NCI-H2107 treated with DMSO at 0.1 percent for 48 hours (cell line): ENCODE measurements at regions not wholly inside any gene's neighbourhood (a gene's known extent, or its start where the extent isn't known, plus 50 kb on each side); places are given as distances from the start of the nearest gene placed in this dataset.
A peak's percentile ranks its signal among the peaks of the same experiment; 100 is the strongest.

Experiments used
- DNase-seq: peaks from one replicate; lab custom pipeline; 2025; ENCODE audit not compliant: unreplicated experiment; lab: John Stamatoyannopoulos, UW

DNA sequence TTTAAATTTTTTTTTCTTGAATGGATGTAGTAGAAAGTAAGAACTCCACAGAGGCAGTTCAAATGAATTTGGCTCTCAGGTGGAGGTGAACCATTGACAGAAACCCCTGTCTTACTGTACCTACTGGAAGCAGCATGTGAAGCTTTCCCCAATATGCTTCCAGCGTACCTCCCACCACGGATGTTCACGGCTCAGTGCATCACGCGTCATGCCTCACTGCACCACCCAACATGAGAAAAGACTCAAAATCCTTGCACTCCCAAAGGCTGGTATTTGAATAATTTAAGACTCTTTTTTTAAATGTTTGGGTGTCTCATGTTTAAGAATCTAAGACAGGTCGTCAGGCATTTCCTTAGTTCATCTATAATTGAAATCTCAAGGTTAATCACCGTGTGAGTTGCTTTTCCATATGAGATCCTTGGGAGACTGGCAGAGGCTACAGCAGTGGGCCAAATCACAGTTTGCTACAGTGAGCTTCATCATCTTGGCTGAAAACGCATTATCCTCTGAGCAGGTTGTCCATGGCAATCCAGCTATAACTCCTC lies 846.4 kb downstream of the DCDC2C start:
- DNase-seq = no peak

DNA sequence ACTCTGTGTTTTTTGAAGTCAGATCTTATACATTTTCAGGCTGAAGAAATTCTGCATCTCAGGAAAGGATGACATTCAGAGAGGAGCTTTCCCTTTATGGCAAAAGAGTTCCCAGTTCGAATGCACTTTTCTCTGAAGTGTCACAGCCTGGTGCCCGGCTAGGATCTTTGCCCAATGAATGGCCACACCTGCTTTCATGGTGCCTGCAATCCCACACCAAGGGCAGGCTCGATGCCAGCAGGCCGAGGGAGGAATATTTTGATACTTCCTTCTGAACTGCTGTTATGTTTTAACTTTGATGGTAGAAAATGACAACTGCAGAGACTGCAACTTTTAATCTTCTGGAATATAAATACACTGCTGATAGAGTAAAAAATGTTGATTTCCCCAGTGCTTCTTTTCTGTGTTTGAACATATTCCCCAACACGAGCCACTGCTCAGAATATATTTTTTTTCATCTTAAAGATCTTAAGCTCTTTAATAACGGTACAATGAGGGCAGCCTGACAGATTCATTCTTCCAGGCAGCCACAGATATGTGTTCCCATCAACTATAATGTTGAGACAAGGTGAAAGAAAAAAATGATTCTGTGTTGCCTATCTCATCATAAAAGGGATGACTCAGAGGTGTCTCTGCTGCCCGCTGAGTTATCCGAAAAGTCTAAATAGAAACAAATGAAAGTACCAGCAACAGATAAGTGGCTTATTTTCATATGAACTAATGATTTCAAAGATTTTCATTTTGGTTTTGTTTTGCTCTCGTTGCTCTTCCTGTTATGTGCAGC lies 848.5 kb downstream of the DCDC2C start:
- no peak for DNase-seq

DNA sequence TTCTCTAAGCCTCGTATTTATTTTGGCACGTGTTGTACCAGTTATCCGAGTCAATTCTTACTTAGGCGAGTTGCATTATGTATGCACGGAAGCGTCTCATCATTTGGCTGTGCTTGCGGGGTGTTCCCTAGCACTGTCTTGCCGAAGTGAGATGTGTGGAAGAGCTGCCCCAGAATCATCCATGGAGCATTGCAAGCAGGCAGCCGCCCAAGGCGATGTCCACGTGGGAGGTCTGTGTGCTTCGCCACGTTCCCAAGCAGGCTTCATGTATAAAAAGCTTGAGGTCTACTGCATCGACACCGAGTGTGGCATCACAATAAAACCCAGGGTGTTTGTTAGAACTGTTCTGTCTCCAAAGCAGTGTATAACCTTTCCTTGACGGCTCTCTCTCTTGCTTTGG lies 849.9 kb downstream of the DCDC2C start:
- DNase-seq = no peak

DNA sequence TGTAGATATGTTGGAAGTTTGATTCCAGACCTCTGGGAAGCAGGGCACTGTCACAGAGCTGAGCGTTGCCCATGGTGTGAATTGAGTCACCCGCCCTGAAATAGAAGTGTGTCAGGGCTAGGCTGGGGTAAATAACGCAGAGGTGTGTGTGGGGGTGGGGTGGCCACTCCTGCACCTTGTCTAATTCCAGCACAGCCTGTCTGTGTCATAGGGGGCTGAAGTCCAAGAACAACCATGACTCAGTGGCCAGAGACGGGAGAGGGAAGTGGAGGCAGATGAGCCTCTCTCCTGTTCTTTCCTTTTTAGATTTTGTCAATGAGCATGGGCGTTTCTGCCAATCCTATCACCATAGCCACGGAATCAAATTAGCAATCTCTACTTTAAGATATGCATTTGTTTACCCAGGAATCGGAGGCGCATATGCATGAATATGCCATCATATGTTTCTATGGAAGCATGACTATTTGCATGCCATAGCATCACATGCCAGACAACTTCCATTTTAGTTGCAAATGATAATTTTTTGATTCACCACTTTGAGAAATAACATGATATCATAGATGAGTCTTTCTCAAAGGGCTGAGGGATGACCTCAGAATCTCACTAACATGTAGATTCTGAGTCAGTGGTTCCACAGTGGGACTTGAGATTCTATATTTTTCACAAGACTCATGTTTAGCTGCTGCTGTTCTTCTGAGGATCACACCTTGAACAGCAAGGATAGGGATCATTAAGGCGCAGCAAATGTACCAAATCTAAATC lies 852.9 kb downstream of the DCDC2C start:
- DNase-seq = no peak

DNA sequence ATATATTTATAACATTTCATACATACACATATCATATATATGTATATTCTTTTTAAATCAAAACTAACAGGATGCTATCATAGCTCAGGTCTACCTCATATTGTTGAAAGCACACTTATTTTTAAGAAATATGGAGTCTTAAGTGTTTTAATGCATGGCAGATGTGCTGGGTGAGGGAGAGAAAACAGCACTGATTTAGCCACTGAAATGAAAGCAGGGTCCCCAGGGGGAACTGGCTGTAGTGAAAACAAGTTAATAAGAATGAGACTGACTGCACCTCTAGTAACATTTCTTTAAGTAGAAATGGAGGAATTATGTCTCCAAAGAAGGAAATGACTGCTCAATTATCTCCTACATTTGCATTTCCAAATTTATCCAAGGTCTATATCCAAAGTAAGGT lies 857.8 kb downstream of the DCDC2C start:
- DNase-seq = no peak

DNA sequence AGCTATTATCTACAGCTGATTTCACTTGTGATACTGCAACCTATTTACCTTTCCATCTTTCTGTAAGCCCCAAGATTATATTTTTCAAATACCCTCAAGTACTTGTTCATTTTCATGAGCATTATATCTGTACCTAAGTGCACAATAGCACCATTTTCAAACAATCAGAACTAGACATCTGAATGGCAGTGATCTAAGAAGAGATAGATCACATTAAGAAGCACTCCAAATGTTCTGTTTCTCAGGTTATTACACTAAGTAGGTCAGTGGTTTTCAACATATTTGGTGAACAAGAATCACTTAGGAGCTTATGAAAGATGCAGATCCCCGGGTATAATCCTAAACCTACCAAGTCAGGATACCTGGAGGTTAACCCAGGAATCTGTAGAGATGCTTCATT lies 872.7 kb downstream of the DCDC2C start:
- DNase-seq = peak; percentile 26

DNA sequence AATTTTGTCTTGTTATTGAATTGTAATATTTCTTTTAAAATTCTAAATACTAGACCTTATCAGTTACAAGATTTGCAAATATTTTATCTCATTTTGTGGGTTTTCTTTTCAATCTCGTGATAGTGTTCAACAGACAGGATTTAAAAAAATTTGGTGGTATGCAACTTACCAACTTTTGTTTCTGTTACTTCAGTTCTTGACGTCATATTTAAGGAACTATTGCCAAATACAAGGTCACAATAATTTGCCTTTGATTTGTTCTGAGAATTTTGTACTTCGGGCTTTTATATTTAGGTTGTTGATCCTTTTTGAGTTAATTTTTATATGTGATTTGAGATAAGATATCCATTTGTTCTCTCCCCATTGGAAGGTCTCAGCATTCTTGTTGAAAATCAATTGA lies 876.6 kb downstream of the DCDC2C start:
- no peak for DNase-seq

DNA sequence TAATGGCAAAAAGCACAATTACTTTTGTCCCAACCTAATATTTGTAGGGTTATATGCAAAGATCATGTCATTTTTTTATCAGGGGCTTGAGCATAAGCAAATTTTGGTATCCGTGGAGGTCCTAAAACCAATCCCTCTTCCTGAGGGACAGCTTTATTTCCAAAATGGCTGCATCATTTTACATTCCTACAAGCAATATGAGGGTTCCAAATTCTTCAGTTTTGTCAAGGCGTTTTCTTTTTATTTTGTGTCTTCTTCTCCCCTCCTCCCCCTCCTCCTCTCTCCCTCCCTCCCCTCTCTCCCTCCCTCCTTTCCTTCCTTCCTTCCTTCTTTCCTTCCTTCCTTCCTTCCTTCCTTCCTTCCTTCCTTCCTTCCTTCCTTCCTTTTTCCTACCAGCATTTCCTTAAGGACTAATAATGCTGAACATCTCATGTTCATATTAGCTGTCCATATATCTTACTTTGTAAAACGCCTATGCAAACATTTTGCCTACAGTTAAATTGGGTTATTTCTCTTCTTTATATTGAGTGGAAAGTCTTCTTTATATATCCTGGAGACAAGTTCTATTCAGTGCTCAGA lies 881.8 kb downstream of the DCDC2C start:
- no peak for DNase-seq

DNA sequence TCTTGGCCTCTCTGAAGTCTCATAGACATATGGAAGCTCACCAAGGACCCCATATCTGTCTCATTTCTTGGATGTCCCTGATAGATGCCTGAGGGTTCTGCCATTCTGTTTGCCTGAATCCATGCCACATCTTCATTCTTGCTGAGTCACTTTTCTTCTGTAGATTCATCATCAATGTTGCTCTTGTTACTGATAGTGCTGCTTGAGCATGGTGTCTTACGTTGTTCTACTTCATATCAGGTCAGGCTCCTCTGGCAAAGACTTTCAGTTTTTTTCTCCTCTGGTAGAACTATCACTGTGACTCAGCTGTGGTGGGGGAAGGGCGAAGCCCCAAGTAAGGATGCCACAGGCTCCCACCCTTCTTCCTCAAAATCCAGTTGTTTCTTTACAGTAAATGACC lies 885.2 kb downstream of the DCDC2C start:
- DNase-seq = no peak

DNA sequence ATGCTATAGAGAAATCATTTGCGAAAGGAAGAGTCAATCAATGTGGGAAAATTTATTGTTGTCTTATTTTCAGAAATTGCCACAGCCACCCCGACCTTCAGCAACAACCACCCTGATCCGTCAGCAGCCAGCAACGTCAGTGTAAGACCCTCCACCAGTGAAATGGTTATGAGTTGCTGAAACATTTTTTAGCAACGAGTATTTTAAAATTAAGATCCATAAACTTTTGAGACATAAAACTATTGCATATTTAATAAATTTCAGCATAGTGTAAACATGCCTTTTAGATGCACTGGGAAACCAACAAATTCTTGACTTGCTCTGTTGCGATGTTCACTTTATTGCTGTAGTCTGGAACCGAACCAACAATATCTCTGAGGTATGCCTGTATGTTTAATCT lies 887.9 kb downstream of the DCDC2C start:
- DNase-seq = no peak

DNA sequence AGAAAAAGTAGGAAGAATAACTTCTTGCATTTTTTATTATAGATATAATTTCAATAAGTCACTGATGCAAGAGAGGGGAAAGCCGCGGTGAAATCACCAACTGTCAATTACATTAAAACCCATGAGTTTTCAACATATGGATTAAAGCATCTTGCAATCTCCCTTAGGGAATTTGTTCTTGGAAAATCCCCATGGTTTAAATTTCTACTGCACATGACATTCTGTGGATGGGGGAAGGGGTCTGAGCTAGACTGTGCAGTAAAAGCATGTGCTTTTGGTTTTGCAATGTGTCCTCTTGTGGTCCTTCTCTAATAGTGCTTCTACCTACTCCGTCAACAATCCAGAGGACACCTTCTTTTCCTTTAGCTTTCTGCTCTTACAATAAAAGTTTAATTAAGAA lies 894.0 kb downstream of the DCDC2C start:
- DNase-seq = no peak

DNA sequence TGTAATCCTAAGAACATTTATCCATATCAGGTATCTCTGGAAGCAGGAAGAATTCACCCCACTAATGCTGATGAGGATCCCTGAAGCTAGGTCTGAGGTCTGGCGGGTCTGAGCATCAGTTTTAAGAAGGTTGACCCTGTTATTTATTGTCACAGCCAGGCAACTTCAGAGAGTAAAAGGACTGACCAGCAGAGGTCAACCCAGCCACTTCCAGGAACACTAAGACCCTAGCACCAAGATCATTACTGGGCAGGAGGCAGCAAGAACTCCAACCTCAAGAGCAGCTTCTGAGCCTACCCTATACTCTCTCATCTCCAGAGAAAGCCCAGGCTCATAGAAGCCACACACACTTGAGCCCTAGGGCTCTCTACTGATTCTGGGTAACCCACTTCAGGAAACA lies 901.4 kb downstream of the DCDC2C start:
- no peak for DNase-seq

DNA sequence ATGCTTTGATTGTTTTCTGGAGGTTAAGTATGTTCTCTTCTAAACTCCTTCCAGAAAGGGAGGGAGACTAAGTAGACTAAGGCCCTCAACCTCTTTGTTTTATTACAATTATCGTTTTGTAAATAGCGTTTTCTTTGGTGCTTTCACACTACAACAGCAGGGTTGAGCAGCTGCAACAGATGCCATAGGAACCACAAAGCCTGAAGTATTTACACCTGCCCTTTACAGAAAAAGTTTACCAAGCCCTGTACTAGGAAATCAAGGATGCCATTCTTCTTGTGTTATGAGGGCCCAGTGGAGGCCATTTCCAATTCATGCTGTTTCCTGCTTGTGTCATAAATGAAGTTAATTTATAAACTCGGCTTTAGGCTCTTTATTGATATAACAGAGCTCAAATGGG lies 914.8 kb downstream of the DCDC2C start:
- DNase-seq = peak; percentile 91

DNA sequence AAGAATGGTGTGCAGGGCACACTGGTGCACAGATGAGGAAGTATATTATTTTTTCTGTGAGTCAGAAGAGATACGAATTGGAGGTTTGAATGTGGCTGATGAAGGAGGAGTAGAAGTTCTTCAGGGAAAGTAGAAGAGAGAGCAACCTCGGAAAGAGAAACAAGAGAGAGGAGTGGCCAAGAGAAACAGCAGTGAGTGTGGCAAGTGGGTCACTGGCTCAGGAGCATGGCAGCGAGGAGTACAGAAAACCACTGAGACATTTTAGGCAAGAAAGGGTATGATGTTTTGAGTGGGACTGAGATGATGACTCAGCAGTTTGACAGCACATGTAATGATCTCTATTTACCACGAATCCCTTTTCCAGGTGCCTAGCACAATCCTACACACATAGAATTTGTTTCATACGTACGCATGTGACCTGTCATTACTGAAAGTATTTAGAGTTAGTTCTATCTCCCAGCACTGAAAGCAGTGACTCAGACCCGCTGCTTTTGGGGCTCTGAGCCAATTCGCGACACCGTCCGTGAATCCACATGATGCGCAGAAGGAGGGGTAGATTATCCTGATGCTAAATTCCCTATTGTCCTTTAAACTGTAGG lies 915.4 kb downstream of the DCDC2C start:
- peak; percentile 79 for DNase-seq

DNA sequence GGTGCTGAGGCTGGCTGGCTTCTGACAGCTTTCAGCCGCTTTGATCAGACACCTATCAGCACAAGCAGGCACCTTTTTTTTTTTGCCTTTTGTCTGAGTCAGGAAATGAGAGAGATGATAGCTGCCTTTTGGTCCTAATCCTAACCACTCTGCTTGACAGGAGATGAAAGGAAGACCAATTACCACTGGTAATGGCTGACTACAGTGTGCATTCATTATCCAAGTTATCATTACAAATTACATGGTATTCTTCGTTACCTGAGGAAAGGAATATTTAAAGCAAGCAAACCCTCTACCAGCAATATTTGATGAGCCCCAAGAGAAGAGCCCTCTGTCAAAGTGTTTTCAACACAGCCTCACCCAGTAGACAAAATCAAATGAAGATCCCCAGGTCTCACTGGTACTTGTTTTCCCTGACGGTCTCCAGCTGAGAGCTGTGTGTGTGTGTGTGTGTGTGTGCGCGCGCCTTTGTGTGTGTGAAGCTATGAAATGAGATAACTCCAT lies 925.7 kb downstream of the DCDC2C start:
- peak; percentile 82 for DNase-seq

DNA sequence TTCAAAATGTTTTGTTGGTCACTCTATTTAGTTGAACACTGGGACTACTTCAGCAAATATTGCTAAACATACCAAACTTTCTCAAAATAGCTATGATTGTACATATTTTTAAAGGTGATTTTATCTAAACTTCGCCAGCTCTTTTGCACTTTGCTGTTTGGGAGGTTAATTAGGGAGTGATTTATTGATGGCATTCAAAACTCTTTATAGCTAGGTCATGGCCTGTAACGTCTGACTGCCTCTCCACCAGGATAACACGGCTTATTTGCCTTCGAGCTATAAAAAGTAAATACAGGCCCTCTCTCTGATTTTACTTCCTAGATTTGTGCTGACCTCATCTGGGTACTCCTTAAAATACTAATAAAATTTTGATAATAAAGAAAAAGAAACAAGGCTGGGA lies 931.9 kb downstream of the DCDC2C start:
- no peak for DNase-seq

DNA sequence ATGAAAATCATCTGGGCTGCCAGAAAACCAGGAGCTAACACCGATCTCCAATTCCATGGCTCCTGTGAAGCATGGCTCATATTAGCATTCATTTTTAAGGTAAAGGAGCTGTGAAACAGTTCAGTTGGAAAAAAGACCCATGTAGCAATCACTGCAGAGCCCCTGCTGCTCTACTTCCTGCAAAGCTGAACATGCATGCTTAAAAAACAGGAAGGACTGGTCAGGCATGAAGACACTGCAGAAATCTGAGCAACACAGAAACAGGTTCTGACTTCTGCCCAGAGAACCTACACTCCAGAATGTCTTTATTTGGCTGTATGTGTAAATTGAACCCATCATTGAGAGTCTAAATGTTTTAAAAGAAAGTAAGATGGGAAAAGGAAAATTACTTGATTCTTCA lies 950.6 kb downstream of the DCDC2C start:
- no peak for DNase-seq

DNA sequence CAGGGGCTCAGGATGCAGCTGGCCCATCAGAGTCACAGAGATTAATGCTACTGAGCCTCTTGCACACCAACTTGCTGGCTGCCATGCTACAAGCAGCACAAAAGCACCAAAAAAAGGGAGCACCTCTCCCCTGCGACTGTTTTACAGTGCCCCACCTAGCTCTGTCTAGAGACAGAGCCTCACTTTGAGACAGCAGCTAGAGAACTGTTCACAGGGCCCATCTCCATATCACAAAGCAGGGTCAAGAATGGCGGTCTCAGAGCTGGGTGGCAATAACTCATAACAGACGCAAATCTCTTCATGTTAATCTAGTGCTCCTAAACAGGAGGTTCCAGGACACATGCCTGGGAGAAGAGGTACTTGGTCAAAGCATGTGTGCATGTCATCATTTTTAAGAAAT lies 953.0 kb downstream of the DCDC2C start:
- no peak for DNase-seq

DNA sequence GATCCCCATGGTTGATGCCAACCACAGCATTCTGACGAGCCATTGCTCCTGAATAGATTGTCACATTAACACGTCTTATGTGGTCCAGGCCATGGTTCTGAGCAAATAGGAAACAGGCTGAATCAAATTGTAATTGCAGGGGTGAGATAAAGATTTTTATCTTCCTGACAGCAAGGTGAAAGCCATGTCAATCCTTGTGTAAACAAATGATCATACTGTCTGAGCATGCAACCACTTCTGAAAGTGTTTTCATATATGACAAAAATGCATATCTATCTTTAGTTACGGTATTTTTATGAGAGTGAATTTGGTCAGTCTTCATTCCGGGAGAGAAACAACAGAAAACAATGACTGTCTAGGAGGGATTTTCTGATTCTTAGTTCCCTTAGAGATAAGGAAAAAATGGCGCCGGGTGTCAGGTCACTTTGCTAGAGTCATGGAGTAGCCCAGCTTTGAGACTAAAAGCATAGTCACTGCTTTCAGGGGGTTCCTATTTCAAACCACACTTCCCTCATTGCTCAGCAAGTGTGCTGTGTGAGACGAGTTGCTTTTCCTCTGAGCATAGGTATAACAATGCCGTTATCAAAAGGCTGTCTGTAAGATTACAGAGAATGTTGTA lies 958.9 kb downstream of the DCDC2C start:
- no peak for DNase-seq

DNA sequence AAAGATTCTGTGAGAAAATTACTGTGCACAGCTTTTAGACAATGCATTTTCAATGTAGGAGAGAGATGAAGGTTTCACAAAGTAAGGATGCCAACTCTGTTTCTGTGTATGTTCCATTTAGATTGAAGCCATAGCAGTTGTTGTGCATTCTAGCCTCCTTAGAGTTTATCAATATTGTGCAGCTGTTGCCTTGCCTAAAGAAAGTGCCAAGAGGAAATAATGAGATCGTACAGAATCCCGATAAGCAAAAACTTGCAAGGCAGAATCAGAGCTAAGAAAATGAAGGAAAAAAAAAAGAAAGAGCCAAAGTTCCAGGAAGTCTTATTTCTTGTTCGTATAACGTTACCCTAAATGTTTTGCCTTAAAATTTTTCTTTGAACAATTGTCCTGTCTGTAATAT lies 965.0 kb downstream of the DCDC2C start:
- no peak for DNase-seq

DNA sequence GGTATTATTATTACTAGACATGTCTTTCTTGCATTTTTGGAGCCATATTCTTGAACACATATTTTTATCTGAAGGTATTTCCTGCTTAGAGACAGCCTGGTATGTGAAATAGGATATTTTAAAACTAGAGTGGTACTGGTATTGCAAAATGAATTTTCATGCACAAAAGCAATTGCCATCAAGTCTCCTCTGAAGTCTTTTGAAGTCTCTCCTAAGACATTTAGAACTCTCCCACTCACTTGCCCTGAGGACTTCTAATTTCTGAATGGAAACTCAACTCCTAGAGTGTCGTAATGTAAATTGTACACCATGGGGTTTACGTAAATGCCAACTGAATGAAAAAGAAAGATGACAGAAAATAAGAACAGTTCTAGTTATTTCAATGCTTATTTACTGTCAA lies 967.0 kb downstream of the DCDC2C start:
- DNase-seq = no peak
